ENCODE measurements at regions not wholly inside any gene's neighbourhood (a gene's known extent, or its start where the extent isn't known, plus 50 kb on each side); places are given as distances from the start of the nearest gene placed in this dataset.
"Not testable (repeated sequence)": the region's sequence is repeated elsewhere in the genome, so short reads cannot be mapped to it uniquely, and the experiment has no call there.

DNA sequence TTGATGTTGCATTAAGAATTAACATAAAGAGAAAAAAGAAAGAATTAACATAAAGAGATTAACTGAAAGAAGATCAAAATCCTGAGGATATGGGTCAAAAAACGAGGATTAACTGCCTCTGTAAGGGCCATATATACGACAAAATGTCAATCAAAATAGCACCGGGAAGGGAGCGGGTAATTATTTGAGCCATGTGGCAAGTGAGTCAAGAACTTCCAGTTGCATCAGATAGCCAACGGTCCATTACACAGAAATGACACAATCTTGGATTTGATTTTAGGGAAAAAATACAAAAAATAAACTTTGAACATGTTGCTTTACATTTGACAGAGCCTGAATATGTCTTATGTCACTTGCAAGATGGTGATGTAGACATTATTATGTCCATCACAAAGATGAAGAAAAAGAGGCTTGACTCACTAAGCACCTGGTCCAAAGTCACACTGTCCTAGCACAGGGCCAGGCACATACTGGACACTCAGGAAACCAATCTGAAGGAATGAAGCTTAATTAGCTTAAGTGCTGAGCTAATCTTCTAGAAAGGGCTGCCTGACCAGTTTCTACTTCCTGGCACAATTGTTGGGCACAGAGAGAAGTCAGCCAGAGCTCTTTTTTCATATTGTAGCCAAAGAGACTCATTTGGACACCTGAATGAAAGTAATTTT lies 273.2 kb upstream of the PAPPA start:
- ATAC-seq (ENCODE audit: low read depth), result no peak
- no peak overlapping the region for H3K4me3 Mint-ChIP-seq
- H3K36me3 Mint-ChIP-seq, result no peaks in the 10 kb centered on the region
- POLR2A ChIA-PET, result no interaction called here
- no peaks in the 10 kb centered on the region for H3K27me3 Mint-ChIP-seq
- H3K9me3 Mint-ChIP-seq, result no peaks in the 10 kb centered on the region
- no peak overlapping the region for H3K27ac Mint-ChIP-seq
- H3K4me1 Mint-ChIP-seq, result no peaks in the 10 kb centered on the region
- DNase-seq, result no peak

GRCh38 chr9:115882911-115883310 lies 270.7 kb upstream of the PAPPA start:
- H3K9me3 Mint-ChIP-seq, result no peaks in the 10 kb centered on the region
- no peaks in the 10 kb centered on the region for H3K36me3 Mint-ChIP-seq
- POLR2A ChIA-PET, result no interaction called here
- H3K4me3 Mint-ChIP-seq, result no peak overlapping the region
- no peak for ATAC-seq (ENCODE audit: low read depth)
- no peak for DNase-seq
- no peaks in the 10 kb centered on the region for H3K4me1 Mint-ChIP-seq
- H3K27me3 Mint-ChIP-seq, result no peaks in the 10 kb centered on the region
- H3K27ac Mint-ChIP-seq, result no peak overlapping the region

DNA sequence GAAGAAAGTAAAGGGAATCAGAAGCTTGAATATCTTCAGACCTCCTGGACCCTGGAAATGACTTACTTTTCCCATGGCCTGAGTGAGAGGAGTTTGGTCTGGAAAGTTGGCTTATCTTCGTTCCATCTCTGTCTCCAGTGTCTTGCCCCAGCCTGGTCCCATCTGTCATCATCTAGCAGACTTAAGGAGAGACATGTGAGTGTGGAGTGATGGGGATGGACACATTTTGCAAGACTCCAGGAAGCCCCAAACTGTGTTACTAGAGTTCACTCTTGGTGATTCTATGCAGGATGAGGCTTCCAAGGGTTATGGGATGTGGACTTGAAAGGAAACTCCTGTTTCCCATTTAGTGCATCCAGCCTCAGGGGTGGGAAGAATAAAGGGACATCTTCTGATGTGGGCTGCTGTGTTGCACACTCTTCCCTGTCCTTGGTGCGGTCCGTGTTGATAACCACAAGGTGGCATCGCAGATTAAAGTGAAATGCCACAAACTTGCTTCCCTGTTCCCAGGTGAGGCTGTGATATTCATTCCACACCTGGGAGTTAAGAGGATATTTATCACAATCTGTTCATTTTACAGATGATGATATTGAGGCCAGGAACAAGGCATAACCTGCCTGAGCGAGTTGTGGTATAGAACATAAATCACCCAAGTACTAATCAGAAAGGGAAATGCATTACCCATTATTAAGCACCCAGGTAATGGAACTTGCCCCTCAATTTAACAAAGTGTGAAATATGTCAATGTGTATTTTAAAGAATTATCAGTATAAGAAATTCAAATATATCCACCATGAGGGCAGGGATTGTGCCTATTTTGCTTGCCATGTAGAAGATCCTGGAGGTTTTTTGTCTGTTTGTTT lies 269.9 kb upstream of the PAPPA start:
- H3K27ac Mint-ChIP-seq, result no peak overlapping the region
- no peaks in the 10 kb centered on the region for H3K36me3 Mint-ChIP-seq
- ATAC-seq (ENCODE audit: low read depth) (no peak), DNase-seq (no peak)
- no peaks in the 10 kb centered on the region for H3K4me1 Mint-ChIP-seq
- no peaks in the 10 kb centered on the region for H3K9me3 Mint-ChIP-seq
- H3K4me3 Mint-ChIP-seq, result no peak overlapping the region
- H3K27me3 Mint-ChIP-seq, result no peaks in the 10 kb centered on the region
- POLR2A ChIA-PET, result no interaction called here

GRCh38 chr9:115884846-115885245 lies 268.7 kb upstream of the PAPPA start:
- Mint-ChIP-seq H3K27ac (no peak overlapping the region), H3K36me3 (no peaks in the 10 kb centered on the region), H3K4me3 (no peak overlapping the region), H3K9me3 (no peaks in the 10 kb centered on the region), H3K27me3 (no peaks in the 10 kb centered on the region), H3K4me1 (no peaks in the 10 kb centered on the region)
- POLR2A ChIA-PET, result no interaction called here
- DNase-seq (no peak), ATAC-seq (ENCODE audit: low read depth) (no peak)

GRCh38 chr9:115888131-115888530 lies 265.5 kb upstream of the PAPPA start:
- Mint-ChIP-seq H3K9me3 (no peaks in the 10 kb centered on the region), H3K36me3 (no peaks in the 10 kb centered on the region), H3K4me1 (no peaks in the 10 kb centered on the region), H3K27ac (no peak overlapping the region), H3K4me3 (no peak overlapping the region), H3K27me3 (no peaks in the 10 kb centered on the region)
- DNase-seq, result no peak
- no peak for ATAC-seq (ENCODE audit: low read depth)
- POLR2A ChIA-PET, result no interaction called here

GRCh38 chr9:115891929-115892328 lies 261.7 kb upstream of the PAPPA start:
- Mint-ChIP-seq H3K27me3 (no peaks in the 10 kb centered on the region), H3K4me3 (no peak overlapping the region), H3K27ac (no peak overlapping the region), H3K4me1 (no peaks in the 10 kb centered on the region), H3K9me3 (peaks cover 1% of the 10 kb centered on the region), H3K36me3 (no peaks in the 10 kb centered on the region)
- ATAC-seq (ENCODE audit: low read depth) (no peak), DNase-seq (no peak)
- POLR2A ChIA-PET, result no interaction called here

GRCh38 chr9:115898478-115898877 lies 255.1 kb upstream of the PAPPA start:
- H3K27me3 Mint-ChIP-seq; POLR2A ChIA-PET; H3K27ac Mint-ChIP-seq; H3K36me3 Mint-ChIP-seq; H3K9me3 Mint-ChIP-seq; H3K4me3 Mint-ChIP-seq; DNase-seq; ATAC-seq (ENCODE audit: low read depth); H3K4me1 Mint-ChIP-seq: not testable (repeated sequence)

- DNase-seq, result no peak
- no peak overlapping the region for H3K27ac Mint-ChIP-seq
- POLR2A ChIA-PET, result no interaction called here
Observed at GRCh38 chr9:115900698-115901097, 252.9 kb upstream of the PAPPA start.

GRCh38 chr9:115910959-115911358 lies 242.6 kb upstream of the PAPPA start:
- Mint-ChIP-seq H3K4me1 (no peaks in the 10 kb centered on the region), H3K36me3 (no peaks in the 10 kb centered on the region), H3K27me3 (peaks cover 2% of the 10 kb centered on the region), H3K27ac (no peak overlapping the region), H3K4me3 (no peak overlapping the region), H3K9me3 (peaks cover 1% of the 10 kb centered on the region)
- no peak for ATAC-seq (ENCODE audit: low read depth)
- DNase-seq, result no peak
- POLR2A ChIA-PET, result no interaction called here

More at GRCh38 chr9:115900698-115901097, 252.9 kb upstream of the PAPPA start:
- no peaks in the 10 kb centered on the region for H3K27me3 Mint-ChIP-seq
- ATAC-seq (ENCODE audit: low read depth), result no peak
- no peak overlapping the region for H3K4me3 Mint-ChIP-seq
- no peaks in the 10 kb centered on the region for H3K4me1 Mint-ChIP-seq
- H3K36me3 Mint-ChIP-seq, result no peaks in the 10 kb centered on the region
- H3K9me3 Mint-ChIP-seq, result peaks cover 1% of the 10 kb centered on the region

DNA sequence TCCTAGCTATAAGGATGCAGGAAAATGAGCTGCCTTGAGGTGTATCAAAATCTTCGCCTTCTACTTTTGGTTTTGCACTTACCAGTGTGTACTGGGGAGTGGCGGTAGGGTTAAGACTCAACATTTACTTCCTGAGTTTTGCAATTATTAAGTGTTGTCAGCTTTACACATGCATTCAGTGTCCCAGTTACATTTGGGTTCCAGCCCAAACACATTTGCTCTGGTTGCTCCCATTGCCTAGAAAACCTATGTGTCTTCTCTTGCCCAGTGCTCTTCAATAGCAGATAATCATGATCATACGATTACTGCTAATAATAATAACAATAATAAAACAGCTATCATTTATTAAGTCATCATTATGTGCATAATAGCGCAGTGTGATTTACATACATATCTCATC lies 241.5 kb upstream of the PAPPA start:
- POLR2A ChIA-PET, result no interaction called here

DNA sequence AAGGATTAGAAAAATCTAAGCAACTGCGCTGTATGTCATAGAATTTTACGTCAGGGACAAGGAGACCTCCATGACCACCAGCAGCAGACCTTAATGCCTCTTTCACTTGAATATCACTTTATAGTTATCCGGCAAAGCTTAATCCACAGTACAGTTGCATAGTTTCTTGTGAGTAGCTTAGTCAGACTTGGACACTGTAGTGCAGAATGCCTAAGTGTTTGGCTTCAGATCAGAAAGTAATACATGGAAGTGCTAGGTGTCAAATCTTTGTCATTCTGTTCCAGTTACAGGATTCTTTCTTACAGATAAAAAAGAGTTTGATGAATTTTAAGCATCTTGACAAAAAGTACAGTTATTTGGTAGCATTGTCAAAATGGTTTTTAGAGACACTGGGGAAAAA lies 239.9 kb upstream of the PAPPA start:
- H3K4me3 Mint-ChIP-seq, result no peak overlapping the region
- H3K36me3 Mint-ChIP-seq, result no peaks in the 10 kb centered on the region
- peaks cover 1% of the 10 kb centered on the region for H3K9me3 Mint-ChIP-seq
- DNase-seq (no peak), ATAC-seq (ENCODE audit: low read depth) (no peak)
- H3K27me3 Mint-ChIP-seq, result peaks cover 2% of the 10 kb centered on the region
- POLR2A ChIA-PET, result no interaction called here
- H3K4me1 Mint-ChIP-seq, result no peaks in the 10 kb centered on the region
- H3K27ac Mint-ChIP-seq, result no peak overlapping the region

More for the DNA sequence above, 241.5 kb upstream of the PAPPA start:
- Mint-ChIP-seq H3K4me3 (no peak overlapping the region), H3K9me3 (peaks cover 1% of the 10 kb centered on the region), H3K27me3 (peaks cover 2% of the 10 kb centered on the region), H3K36me3 (no peaks in the 10 kb centered on the region), H3K4me1 (no peaks in the 10 kb centered on the region), H3K27ac (no peak overlapping the region)
- no peak for ATAC-seq (ENCODE audit: low read depth)
- no peak for DNase-seq

- Mint-ChIP-seq H3K4me3 (no peak overlapping the region), H3K9me3 (peaks cover 1% of the 10 kb centered on the region), H3K27me3 (peaks cover 2% of the 10 kb centered on the region), H3K36me3 (no peaks in the 10 kb centered on the region), H3K27ac (no peak overlapping the region), H3K4me1 (no peaks in the 10 kb centered on the region)
- POLR2A ChIA-PET, result no interaction called here
- ATAC-seq (ENCODE audit: low read depth) (no peak), DNase-seq (no peak)
Observed at GRCh38 chr9:115914291-115914690, 239.3 kb upstream of the PAPPA start.

DNA sequence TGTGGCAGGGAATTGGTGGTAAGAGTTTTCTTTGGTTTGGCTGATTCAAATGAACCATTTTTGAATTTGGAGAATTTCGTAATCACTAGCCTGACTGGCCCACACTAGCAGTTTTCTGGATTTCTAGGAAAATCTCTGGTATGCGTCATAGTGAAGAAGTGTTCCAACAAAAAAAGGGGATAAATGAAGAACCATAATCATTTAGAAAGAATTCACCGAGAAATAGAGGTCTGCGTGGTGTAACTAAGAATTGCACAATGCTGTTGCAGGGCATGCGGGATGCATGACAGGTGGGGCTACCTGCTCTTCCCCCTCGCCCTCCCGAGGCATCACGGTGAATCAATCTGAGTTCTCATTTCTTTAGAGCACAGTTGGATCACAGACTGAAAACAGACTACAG lies 232.3 kb upstream of the PAPPA start:
- H3K27ac Mint-ChIP-seq, result no peak overlapping the region
- no peak for ATAC-seq (ENCODE audit: low read depth)

DNA sequence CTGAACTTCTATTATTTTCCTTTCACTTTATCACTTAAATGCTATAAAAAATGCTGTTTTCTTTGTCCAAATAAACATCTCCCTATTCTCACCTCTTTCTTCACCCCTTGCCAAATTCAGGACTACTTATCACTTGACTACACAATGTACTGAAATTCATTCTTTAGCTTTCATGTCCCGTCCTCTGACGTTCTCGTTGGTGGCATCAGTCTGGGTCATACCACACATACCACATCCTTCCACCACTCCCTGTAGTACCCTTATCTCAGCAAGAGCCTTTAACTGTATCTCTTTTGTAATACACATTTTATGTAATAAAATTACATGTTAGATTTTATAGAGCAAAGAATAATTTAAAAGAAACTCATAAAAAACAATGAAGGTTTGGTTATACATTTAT lies 231.1 kb upstream of the PAPPA start:
- POLR2A ChIA-PET, result no interaction called here
- ATAC-seq (ENCODE audit: low read depth), result no peak
- Mint-ChIP-seq H3K27ac (no peak overlapping the region), H3K4me1 (no peaks in the 10 kb centered on the region), H3K36me3 (no peaks in the 10 kb centered on the region), H3K27me3 (no peaks in the 10 kb centered on the region), H3K9me3 (peaks cover 4% of the 10 kb centered on the region), H3K4me3 (no peak overlapping the region)
- DNase-seq, result no peak

More for the DNA sequence above, 232.3 kb upstream of the PAPPA start:
- Mint-ChIP-seq H3K9me3 (peaks cover 2% of the 10 kb centered on the region), H3K27me3 (no peaks in the 10 kb centered on the region), H3K36me3 (no peaks in the 10 kb centered on the region), H3K4me3 (no peak overlapping the region), H3K4me1 (no peaks in the 10 kb centered on the region)
- POLR2A ChIA-PET, result no interaction called here
- DNase-seq, result no peak
